ENCODE measurements at regions not wholly inside any gene's neighbourhood (a gene's known extent, or its start where the extent isn't known, plus 50 kb on each side); places are given as distances from the start of the nearest gene placed in this dataset.

- no peak overlapping the region for H3K4me3 Mint-ChIP-seq
- H3K9me3 Mint-ChIP-seq = peaks cover 5 to 11% (median 9%) of the 10 kb centered on the region in 7 donors
- 79% methylated on average over 4 of the region's 7 CpGs for WGBS (ENCODE audit: insufficient coverage)
Measured at GRCh38 chr16:82257990-82258389, 88.0 kb upstream of the MPHOSPH6 start.

DNA sequence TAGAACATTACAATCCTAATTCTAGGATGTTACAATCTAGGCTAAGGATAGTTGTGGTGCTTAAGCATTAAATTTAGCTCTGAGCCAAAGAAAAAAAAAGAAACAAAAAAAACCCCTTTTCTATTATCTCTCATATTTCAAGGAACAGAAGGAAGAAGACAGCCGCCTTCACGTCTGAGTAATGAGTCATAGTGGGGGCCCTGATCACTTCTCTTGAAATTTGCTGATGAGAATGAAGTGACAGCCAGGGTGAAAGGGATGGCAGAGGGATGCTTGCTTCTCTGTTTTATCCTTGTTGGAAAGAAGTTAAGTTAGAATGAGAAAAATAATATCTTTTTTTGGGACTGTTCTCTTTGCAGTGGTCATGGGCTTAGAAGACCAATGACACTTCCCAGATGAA is 82.6 kb upstream of the MPHOSPH6 start:
- Histone ChIP-seq H3K9me3 (replicated peaks in 1 of 2; ENCODE audit: control insufficient read depth in 1 of 2, insufficient read depth in 1 of 2, low read length in 2 of 2) (no peaks in the 10 kb centered on the region), H4K20me1 (ENCODE audit: insufficient read depth, low read length) (no peaks in the 10 kb centered on the region), H3K4me3 (replicated peaks in 1 of 3; ENCODE audit: low read depth in 2 of 3, low read length in 3 of 3) (no peak overlapping the region), H3K36me3 (replicated peaks in 1 of 2; ENCODE audit: control insufficient read depth in 1 of 2, insufficient read depth in 2 of 2, low read length in 2 of 2) (no peaks in the 10 kb centered on the region), H3K9ac (ENCODE audit: insufficient read depth, low read length, poor library complexity, severe bottlenecking) (no peak overlapping the region), H3K27ac (ENCODE audit: low read depth in 1 of 2, low read length in 2 of 2) (no peak overlapping the region), H3K79me2 (ENCODE audit: insufficient read depth, low read length) (no peaks in the 10 kb centered on the region), H3K4me2 (replicated peaks; ENCODE audit: extremely low read depth, low read length, poor library complexity, severe bottlenecking) (no peak overlapping the region), H2AFZ (ENCODE audit: insufficient read depth, low read depth, low read length, poor library complexity, severe bottlenecking) (no peak overlapping the region), H3K4me1 (ENCODE audit: control insufficient read depth in 1 of 2, insufficient read depth in 2 of 2, low read length in 2 of 2) (no peaks in the 10 kb centered on the region), H3K27me3 (ENCODE audit: control insufficient read depth in 2 of 2, insufficient read depth in 2 of 2, low read length in 2 of 2) (peaks cover 0 to 3% of the 10 kb centered on the region in 2 donors)
- Mint-ChIP-seq H3K9me3 (peaks cover 0 to 4% (median 0%) of the 10 kb centered on the region in 7 donors), H3K4me1 (no peaks in the 10 kb centered on the region), H3K27ac (no peak overlapping the region), H3K4me3 (no peak overlapping the region), H3K36me3 (no peaks in the 10 kb centered on the region), H3K27me3 (ENCODE audit: low read depth in 3 of 3) (peaks cover 2 to 10% (median 5%) of the 10 kb centered on the region in 3 donors)
- DNase-seq = no peak
- TF ChIP-seq, protein P1, sequence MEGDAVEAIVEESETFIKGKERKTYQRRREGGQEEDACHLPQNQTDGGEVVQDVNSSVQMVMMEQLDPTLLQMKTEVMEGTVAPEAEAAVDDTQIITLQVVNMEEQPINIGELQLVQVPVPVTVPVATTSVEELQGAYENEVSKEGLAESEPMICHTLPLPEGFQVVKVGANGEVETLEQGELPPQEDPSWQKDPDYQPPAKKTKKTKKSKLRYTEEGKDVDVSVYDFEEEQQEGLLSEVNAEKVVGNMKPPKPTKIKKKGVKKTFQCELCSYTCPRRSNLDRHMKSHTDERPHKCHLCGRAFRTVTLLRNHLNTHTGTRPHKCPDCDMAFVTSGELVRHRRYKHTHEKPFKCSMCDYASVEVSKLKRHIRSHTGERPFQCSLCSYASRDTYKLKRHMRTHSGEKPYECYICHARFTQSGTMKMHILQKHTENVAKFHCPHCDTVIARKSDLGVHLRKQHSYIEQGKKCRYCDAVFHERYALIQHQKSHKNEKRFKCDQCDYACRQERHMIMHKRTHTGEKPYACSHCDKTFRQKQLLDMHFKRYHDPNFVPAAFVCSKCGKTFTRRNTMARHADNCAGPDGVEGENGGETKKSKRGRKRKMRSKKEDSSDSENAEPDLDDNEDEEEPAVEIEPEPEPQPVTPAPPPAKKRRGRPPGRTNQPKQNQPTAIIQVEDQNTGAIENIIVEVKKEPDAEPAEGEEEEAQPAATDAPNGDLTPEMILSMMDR (IDR thresholded peaks at IDR 0.05) = no peak
- WGBS (ENCODE audit: insufficient coverage) = no CpG with 5 or more reads among the region's 2 CpGs
- intact Hi-C loops (cut with micrococcal nuclease) = no loop called here

More at GRCh38 chr16:82257990-82258389, 88.0 kb upstream of the MPHOSPH6 start:
- Mint-ChIP-seq H3K27ac (no peak overlapping the region), H3K4me1 (no peaks in the 10 kb centered on the region), H3K36me3 (no peaks in the 10 kb centered on the region), H3K27me3 (ENCODE audit: low read depth in 3 of 3) (peaks cover 2 to 14% (median 9%) of the 10 kb centered on the region in 3 donors)
- Histone ChIP-seq H3K9me3 (replicated peaks in 1 of 2; ENCODE audit: control insufficient read depth in 1 of 2, insufficient read depth in 1 of 2, low read length in 2 of 2) (peaks cover 0 to 7% of the 10 kb centered on the region in 2 donors), H3K79me2 (ENCODE audit: insufficient read depth, low read length) (no peaks in the 10 kb centered on the region), H3K9ac (ENCODE audit: insufficient read depth, low read length, poor library complexity, severe bottlenecking) (no peak overlapping the region), H3K27me3 (ENCODE audit: control insufficient read depth in 2 of 2, insufficient read depth in 2 of 2, low read length in 2 of 2) (peaks cover 0 to 5% of the 10 kb centered on the region in 2 donors), H3K4me1 (ENCODE audit: control insufficient read depth in 1 of 2, insufficient read depth in 2 of 2, low read length in 2 of 2) (no peaks in the 10 kb centered on the region), H2AFZ (ENCODE audit: insufficient read depth, low read depth, low read length, poor library complexity, severe bottlenecking) (no peak overlapping the region), H4K20me1 (ENCODE audit: insufficient read depth, low read length) (no peaks in the 10 kb centered on the region), H3K27ac (ENCODE audit: low read depth in 1 of 2, low read length in 2 of 2) (no peak overlapping the region), H3K4me2 (replicated peaks; ENCODE audit: extremely low read depth, low read length, poor library complexity, severe bottlenecking) (no peak overlapping the region), H3K36me3 (replicated peaks in 1 of 2; ENCODE audit: control insufficient read depth in 1 of 2, insufficient read depth in 2 of 2, low read length in 2 of 2) (no peaks in the 10 kb centered on the region), H3K4me3 (replicated peaks in 1 of 3; ENCODE audit: low read depth in 2 of 3, low read length in 3 of 3) (no peak overlapping the region)
- no peak for DNase-seq
- intact Hi-C loops (cut with micrococcal nuclease) = no loop called here
- TF ChIP-seq, protein P1 (IDR thresholded peaks at IDR 0.05) = no peak

All from CD14-positive monocyte (primary cell).